ENCODE measurements at regions not wholly inside any gene's neighbourhood (a gene's known extent, or its start where the extent isn't known, plus 50 kb on each side); places are given as distances from the start of the nearest gene placed in this dataset.

DNA sequence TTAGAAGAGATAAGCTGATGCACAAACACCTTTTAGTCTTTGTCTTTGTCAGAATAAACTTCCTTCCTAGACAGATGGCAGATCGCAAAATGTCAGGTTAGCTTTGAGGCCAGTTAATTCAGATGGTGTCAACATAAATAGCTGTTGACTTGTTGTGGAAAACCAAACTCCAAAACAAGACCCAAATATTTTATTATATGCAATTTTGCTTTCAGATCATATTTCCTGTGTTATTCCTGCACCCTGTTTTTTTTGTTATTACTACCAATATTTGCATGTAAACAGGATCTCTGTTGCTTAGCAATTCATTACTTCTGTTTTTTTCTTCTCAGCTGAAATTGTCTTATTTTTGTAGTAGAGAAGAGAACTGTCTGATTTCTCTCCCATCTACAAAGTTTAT, 316.0 kb downstream of the ETS1 start:
- H3K79me2 ChIP-seq (ENCODE audit: control insufficient read depth, low read length): peaks cover 42% of the 10 kb centered on the region
- H3K4me1 ChIP-seq (ENCODE audit: control insufficient read depth, low read length): peaks cover 64% of the 10 kb centered on the region
- TF ChIP-seq, protein P1, sequence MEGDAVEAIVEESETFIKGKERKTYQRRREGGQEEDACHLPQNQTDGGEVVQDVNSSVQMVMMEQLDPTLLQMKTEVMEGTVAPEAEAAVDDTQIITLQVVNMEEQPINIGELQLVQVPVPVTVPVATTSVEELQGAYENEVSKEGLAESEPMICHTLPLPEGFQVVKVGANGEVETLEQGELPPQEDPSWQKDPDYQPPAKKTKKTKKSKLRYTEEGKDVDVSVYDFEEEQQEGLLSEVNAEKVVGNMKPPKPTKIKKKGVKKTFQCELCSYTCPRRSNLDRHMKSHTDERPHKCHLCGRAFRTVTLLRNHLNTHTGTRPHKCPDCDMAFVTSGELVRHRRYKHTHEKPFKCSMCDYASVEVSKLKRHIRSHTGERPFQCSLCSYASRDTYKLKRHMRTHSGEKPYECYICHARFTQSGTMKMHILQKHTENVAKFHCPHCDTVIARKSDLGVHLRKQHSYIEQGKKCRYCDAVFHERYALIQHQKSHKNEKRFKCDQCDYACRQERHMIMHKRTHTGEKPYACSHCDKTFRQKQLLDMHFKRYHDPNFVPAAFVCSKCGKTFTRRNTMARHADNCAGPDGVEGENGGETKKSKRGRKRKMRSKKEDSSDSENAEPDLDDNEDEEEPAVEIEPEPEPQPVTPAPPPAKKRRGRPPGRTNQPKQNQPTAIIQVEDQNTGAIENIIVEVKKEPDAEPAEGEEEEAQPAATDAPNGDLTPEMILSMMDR (IDR thresholded peaks at IDR 0.05; ENCODE audit: low read depth, low read length, poor library complexity, severe bottlenecking): no peak
- no peak for TF ChIP-seq EZH2phosphoT487 (IDR thresholded peaks at IDR 0.05; ENCODE audit: borderline replicate concordance, low read length)
- no peaks in the 10 kb centered on the region; the same call in 1 of the 2 replicates for H3K9me3 ChIP-seq (ENCODE audit: control insufficient read depth, insufficient read depth, low read length)
- H3K4me2 ChIP-seq (ENCODE audit: low read length): peak overlapping the region; percentile 65
- H4K20me1 ChIP-seq (ENCODE audit: control insufficient read depth, insufficient read depth, low read depth, low read length): no peaks in the 10 kb centered on the region
- H3K27ac ChIP-seq (ENCODE audit: low read depth, low read length): peak overlapping the region; percentile 58
- peaks cover 5% of the 10 kb centered on the region; the same call in 1 of the 2 replicates for H3F3A ChIP-seq (ENCODE audit: control insufficient read depth, insufficient read depth)
- peak overlapping the region; percentile 54 for H3K4me3 ChIP-seq (ENCODE audit: low read length)
- H3K9me2 ChIP-seq (replicated peaks; ENCODE audit: control insufficient read depth, low read length): no peaks in the 10 kb centered on the region
- H3K27me3 ChIP-seq (ENCODE audit: control insufficient read depth, low read length): no peaks in the 10 kb centered on the region
- H3K36me3 ChIP-seq (ENCODE audit: control insufficient read depth, low read length): peaks cover 21% of the 10 kb centered on the region

DNA sequence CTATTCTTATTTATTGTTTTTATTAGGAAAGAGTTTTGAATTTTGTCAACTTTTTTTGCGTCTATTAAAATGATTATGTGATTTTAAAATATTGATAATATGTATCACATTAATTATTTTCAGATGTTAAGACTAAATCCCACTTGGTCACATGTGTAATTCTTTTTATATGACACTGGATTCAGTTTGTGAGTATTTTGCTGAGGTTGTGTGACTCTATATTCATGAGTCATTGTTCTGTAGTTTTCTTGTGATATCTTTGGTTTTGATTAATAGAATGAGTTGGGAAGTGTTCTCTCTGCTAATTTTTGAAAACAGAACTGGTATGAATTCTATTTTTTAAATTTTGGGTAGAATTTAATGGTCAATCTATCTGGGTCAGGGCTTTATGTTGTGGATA, 317.9 kb downstream of the ETS1 start:
- Histone ChIP-seq H3K4me1 (ENCODE audit: control insufficient read depth, low read length) (peaks cover 74% of the 10 kb centered on the region), H3K36me3 (ENCODE audit: control insufficient read depth, low read length) (peaks cover 16% of the 10 kb centered on the region), H3K9me2 (replicated peaks; ENCODE audit: control insufficient read depth, low read length) (no peaks in the 10 kb centered on the region), H4K20me1 (ENCODE audit: control insufficient read depth, insufficient read depth, low read depth, low read length) (no peaks in the 10 kb centered on the region), H3K9me3 (ENCODE audit: control insufficient read depth, insufficient read depth, low read length) (no peaks in the 10 kb centered on the region), H3K79me2 (ENCODE audit: control insufficient read depth, low read length) (peaks cover 52% of the 10 kb centered on the region), H3K27ac (ENCODE audit: low read depth, low read length) (no peak overlapping the region), H3F3A (ENCODE audit: control insufficient read depth, insufficient read depth) (peaks cover 5% of the 10 kb centered on the region), H3K4me2 (ENCODE audit: low read length) (peak overlapping the region; percentile 65; the same call in 1 of the 2 replicates), H3K4me3 (ENCODE audit: low read length) (no peak overlapping the region), H3K27me3 (ENCODE audit: control insufficient read depth, low read length) (no peaks in the 10 kb centered on the region)
- TF ChIP-seq, protein P1 (IDR thresholded peaks at IDR 0.05; ENCODE audit: low read depth, low read length, poor library complexity, severe bottlenecking): no peak
- no peak for TF ChIP-seq EZH2phosphoT487 (IDR thresholded peaks at IDR 0.05; ENCODE audit: borderline replicate concordance, low read length)

DNA sequence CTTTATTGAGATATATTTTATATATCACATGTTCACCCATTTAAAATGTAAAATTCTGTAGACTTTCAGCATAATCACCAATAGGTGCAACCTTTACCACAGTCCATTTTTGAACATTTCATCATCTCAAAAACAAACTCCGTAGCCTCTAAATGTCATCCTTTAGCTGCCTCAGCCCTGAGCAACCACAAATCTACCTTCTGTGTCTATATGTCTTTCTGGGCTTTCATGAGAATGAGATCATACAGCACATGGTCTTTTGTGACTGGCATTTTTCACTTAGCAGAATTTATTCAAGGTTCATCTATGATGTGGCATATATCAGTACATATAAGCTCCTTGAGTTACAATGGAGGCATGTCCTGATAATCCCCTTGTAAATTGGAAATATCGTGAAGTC, 320.5 kb downstream of the ETS1 start:
- Histone ChIP-seq H3K27ac (ENCODE audit: low read depth, low read length) (no peak overlapping the region), H3K9me3 (ENCODE audit: control insufficient read depth, insufficient read depth, low read length) (no peaks in the 10 kb centered on the region), H3K9me2 (replicated peaks; ENCODE audit: control insufficient read depth, low read length) (no peaks in the 10 kb centered on the region), H3K4me1 (ENCODE audit: control insufficient read depth, low read length) (peaks cover 67% of the 10 kb centered on the region), H4K20me1 (ENCODE audit: control insufficient read depth, insufficient read depth, low read depth, low read length) (no peaks in the 10 kb centered on the region), H3K36me3 (ENCODE audit: control insufficient read depth, low read length) (no peaks in the 10 kb centered on the region), H3K27me3 (ENCODE audit: control insufficient read depth, low read length) (no peaks in the 10 kb centered on the region), H3K4me3 (ENCODE audit: low read length) (no peak overlapping the region), H3F3A (ENCODE audit: control insufficient read depth, insufficient read depth) (peaks cover 6% of the 10 kb centered on the region; the same call in 1 of the 2 replicates), H3K79me2 (ENCODE audit: control insufficient read depth, low read length) (peaks cover 47% of the 10 kb centered on the region), H3K4me2 (ENCODE audit: low read length) (no peak overlapping the region)
- TF ChIP-seq, protein P1 (IDR thresholded peaks at IDR 0.05; ENCODE audit: low read depth, low read length, poor library complexity, severe bottlenecking): no peak
- TF ChIP-seq EZH2phosphoT487 (IDR thresholded peaks at IDR 0.05; ENCODE audit: borderline replicate concordance, low read length): no peak

All from DOHH2 (cell line).